Gastrocnemius medialis (tissue), 4 donors: ENCODE measurements at regions not wholly inside any gene's neighbourhood (a gene's known extent, or its start where the extent isn't known, plus 50 kb on each side); places are given as distances from the start of the nearest gene placed in this dataset.

Experiments
- CTCF ChIP-seq, 5 experiments: fragments of 450-650 bp in 3 of 5; fragments of 200-600 bp in 2 of 5; sonication (generic) in 2 of 5; IDR thresholded peaks in 4 of 5; conservative IDR thresholded peaks in 1 of 5; 1 replicate in 4 of 5; 2 replicates in 1 of 5; pipeline ENCODE4 v1.5.1; 2016 to 2019; ENCODE audit warnings: antibody characterized with exemption in 5 of 5, mild to moderate bottlenecking in 3 of 5, moderate library complexity in 3 of 5
- POLR2A ChIP-seq, 2 donors: fragments of 450-650 bp; IDR thresholded peaks; one replicate each; pipeline ENCODE4 v1.6.1; 2017; ENCODE audit warnings: antibody characterized with exemption in 2 of 2, mild to moderate bottlenecking in 2 of 2, moderate library complexity in 2 of 2

GRCh38 chr15:99446565-99447496 is 119.0 kb upstream of the MEF2A start:
- TF ChIP-seq POLR2A (IDR thresholded peaks at IDR 0.05) (no peak), CTCF (IDR thresholded peaks at IDR 0.05 in 4 of 5, conservative IDR thresholded peaks at IDR 0.05 in 1 of 5) (no peak)
